Left ventricle myocardium inferior (tissue), 1 donor: ENCODE measurements at regions not wholly inside any gene's neighbourhood (a gene's known extent, or its start where the extent isn't known, plus 50 kb on each side); places are given as distances from the start of the nearest gene placed in this dataset.

Experiments used
- DNase-seq: peaks from one replicate; pipeline ENCODE4 v3.0.0-alpha.2; 2020
- H3K27ac ChIP-seq: fragments of 200-600 bp; replicated peaks from 2 replicates; pipeline ENCODE4 v1.8.0; 2021
- H3K27me3 ChIP-seq: fragments of 200-600 bp; 2 replicates; pipeline ENCODE4 v1.8.0; 2021; ENCODE audit warnings: low read depth
- H3K36me3 ChIP-seq: fragments of 200-600 bp; 2 replicates; pipeline ENCODE4 v1.8.0; 2021
- H3K4me1 ChIP-seq: fragments of 200-600 bp; 2 replicates; pipeline ENCODE4 v1.8.0; 2021
- H3K4me3 ChIP-seq: fragments of 200-600 bp; 2 replicates; pipeline ENCODE4 v1.8.0; 2021; ENCODE audit warnings: mild to moderate bottlenecking, moderate library complexity
- H3K9me3 ChIP-seq: fragments of 200-600 bp; replicated peaks from 2 replicates; pipeline ENCODE4 v1.8.0; 2021
- CTCF ChIP-seq: fragments of 200-600 bp; IDR thresholded peaks from 2 replicates; pipeline ENCODE4 v1.8.0; 2021; ENCODE audit warnings: antibody characterized with exemption, mild to moderate bottlenecking, borderline replicate concordance
- intact Hi-C: fragments of 100-400 bp; cut with micrococcal nuclease; formaldehyde crosslinking; loops from one replicate; pipeline ENCODE4 v1.11.0; 2022
- donor health status: DM: no; HTN: yes; CAD: no; lungs with severe emphysema.

- no peaks in the 10 kb centered on the region for H3K27me3 ChIP-seq
- no peak overlapping the region for H3K4me3 ChIP-seq
- H3K9me3 ChIP-seq = no peaks in the 10 kb centered on the region
- intact Hi-C loops = no loop called here
- TF ChIP-seq CTCF = no peak
- H3K27ac ChIP-seq = no peak overlapping the region
- no peaks in the 10 kb centered on the region for H3K4me1 ChIP-seq
- DNase-seq = no peak
- no peaks in the 10 kb centered on the region for H3K36me3 ChIP-seq
Observed at GRCh38 chr1:239537795-239538194, 151.4 kb downstream of the CHRM3 start.

- Histone ChIP-seq H3K4me3 (no peak overlapping the region), H3K36me3 (no peaks in the 10 kb centered on the region)
Observed at GRCh38 chr1:239538239-239538988, 152.0 kb downstream of the CHRM3 start.

GRCh38 chr1:239539051-239539450 lies 152.7 kb downstream of the CHRM3 start:
- H3K27ac ChIP-seq = no peak overlapping the region
- no peak for TF ChIP-seq CTCF
- no peaks in the 10 kb centered on the region for H3K9me3 ChIP-seq
- intact Hi-C loops = no loop called here
- H3K4me1 ChIP-seq = no peaks in the 10 kb centered on the region
- DNase-seq = no peak
- H3K4me3 ChIP-seq = no peak overlapping the region
- no peaks in the 10 kb centered on the region for H3K27me3 ChIP-seq
- no peaks in the 10 kb centered on the region for H3K36me3 ChIP-seq

More at GRCh38 chr1:239538239-239538988, 152.0 kb downstream of the CHRM3 start:
- TF ChIP-seq CTCF = no peak
- no peaks in the 10 kb centered on the region for H3K9me3 ChIP-seq
- no peaks in the 10 kb centered on the region for H3K27me3 ChIP-seq
- H3K4me1 ChIP-seq = no peaks in the 10 kb centered on the region
- intact Hi-C loops = no loop called here
- DNase-seq = no peak
- H3K27ac ChIP-seq = no peak overlapping the region

- no peak overlapping the region for H3K4me3 ChIP-seq
- no peaks in the 10 kb centered on the region for H3K4me1 ChIP-seq
- H3K27ac ChIP-seq = no peak overlapping the region
- H3K9me3 ChIP-seq = no peaks in the 10 kb centered on the region
- H3K27me3 ChIP-seq = no peaks in the 10 kb centered on the region
- no peaks in the 10 kb centered on the region for H3K36me3 ChIP-seq
- intact Hi-C loops = no loop called here
- no peak for TF ChIP-seq CTCF
- DNase-seq = no peak
Observed at GRCh38 chr1:239539812-239540211, 153.4 kb downstream of the CHRM3 start.

- no peak for DNase-seq
- H3K27ac ChIP-seq = no peak overlapping the region
- H3K4me3 ChIP-seq = no peak overlapping the region
- no peaks in the 10 kb centered on the region for H3K36me3 ChIP-seq
- no peaks in the 10 kb centered on the region for H3K27me3 ChIP-seq
- intact Hi-C loops = no loop called here
- no peak for TF ChIP-seq CTCF
- no peaks in the 10 kb centered on the region for H3K9me3 ChIP-seq
- no peaks in the 10 kb centered on the region for H3K4me1 ChIP-seq
Observed at GRCh38 chr1:239543873-239544272, 157.5 kb downstream of the CHRM3 start.
